NOMO-1 treated with DMSO at 0.1 percent for 48 hours (cell line): ENCODE measurements at regions not wholly inside any gene's neighbourhood (a gene's known extent, or its start where the extent isn't known, plus 50 kb on each side); places are given as distances from the start of the nearest gene placed in this dataset.
"Not testable (repeated sequence)": the region's sequence is repeated elsewhere in the genome, so short reads cannot be mapped to it uniquely, and the experiment has no call there.

Source experiments
- DNase-seq: peaks from one replicate; lab custom pipeline; 2025; ENCODE audit not compliant: unreplicated experiment; lab: John Stamatoyannopoulos, UW

DNA sequence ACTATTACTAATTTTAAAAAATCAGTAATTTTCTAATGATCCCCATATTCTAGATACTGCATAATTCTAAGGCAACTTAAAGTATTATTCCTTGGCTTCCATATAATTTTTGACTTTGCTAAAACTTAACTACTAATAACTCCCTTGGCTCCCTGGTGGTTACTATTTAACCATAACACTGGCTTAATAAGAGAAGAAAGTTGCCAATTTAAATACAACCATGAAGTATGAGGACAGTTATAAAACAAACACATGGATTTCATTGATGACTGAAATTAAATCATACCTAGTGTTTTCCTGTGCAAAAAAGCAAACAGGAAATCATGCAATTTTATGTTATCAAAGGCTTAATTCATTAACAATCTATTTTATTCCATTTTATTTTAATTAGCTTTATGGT, 1073.9 kb downstream of the GRM8 start:
- no peak for DNase-seq

- DNase-seq = no peak
Observed at GRCh38 chr7:126177782-126178181, 1075.0 kb downstream of the GRM8 start.

DNA sequence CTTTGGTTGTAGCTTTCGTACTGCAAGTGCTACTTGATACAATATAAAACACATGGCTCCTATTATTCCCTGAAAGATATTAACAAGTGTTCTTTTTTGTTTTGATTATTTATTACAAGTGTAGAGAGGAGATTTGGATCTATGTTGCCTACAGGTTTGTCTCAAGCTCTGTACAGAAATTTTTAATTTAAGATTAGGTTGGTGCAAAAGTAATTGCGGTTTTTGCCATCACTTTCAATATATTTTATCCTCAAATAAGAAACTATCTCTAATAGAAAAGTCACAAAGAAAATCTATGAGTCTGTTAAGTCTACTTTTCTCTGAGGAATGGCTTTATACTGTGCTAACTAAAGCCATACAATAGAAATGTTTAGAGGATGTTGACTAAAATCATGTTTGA, 1086.1 kb downstream of the GRM8 start:
- DNase-seq = no peak

- DNase-seq = no peak
Observed at GRCh38 chr7:126163647-126164046, 1089.1 kb downstream of the GRM8 start.

DNA sequence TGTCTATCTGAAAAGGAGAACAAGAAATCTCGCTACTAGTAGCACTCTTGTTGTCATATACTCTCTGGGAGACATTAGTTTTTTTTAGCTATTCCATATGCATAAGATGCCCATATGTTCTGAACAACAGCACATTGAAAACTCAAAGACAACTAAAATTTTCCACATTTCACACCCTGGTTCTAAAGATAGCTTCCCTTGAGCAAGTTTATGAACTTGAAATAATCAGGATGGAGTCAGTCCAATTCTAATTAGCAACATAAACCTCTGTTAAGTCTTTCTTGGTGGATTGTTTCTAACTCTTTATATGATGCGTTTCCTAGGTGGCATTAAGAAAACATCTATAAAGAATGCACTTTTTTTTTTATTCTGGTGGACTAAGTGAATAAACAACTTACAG, 1095.3 kb downstream of the GRM8 start:
- DNase-seq = no peak

DNA sequence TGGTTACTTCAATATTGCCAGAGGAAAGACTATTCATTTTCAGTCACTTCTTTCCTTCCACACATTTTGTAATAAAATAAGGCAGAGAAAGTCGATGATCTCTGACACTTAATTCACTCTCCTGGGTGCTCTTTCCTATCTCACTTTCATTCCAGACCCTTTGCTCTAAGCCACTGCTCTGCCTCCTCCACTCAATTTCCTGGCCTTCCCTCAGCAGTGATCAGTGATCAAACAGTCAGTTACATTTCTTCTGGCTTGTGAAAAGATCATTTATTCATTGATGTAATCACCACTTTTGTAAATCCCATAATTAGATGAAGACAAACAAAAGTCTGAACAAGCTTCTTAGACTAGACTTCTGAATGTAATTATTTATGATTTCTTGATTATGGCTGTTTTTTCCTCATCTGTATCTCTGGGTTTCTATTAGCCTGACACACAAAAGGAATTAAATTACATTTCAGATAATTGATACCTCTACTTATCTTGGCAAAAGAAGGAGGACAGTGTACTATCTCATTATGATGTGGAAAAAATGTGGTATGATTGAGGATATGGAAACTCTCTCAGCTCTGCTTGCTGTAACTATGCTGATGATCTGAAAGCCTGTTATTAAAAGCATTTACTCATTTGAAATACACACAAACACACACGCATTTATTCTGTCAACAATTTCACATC, 1102.3 kb downstream of the GRM8 start:
- DNase-seq = no peak

DNA sequence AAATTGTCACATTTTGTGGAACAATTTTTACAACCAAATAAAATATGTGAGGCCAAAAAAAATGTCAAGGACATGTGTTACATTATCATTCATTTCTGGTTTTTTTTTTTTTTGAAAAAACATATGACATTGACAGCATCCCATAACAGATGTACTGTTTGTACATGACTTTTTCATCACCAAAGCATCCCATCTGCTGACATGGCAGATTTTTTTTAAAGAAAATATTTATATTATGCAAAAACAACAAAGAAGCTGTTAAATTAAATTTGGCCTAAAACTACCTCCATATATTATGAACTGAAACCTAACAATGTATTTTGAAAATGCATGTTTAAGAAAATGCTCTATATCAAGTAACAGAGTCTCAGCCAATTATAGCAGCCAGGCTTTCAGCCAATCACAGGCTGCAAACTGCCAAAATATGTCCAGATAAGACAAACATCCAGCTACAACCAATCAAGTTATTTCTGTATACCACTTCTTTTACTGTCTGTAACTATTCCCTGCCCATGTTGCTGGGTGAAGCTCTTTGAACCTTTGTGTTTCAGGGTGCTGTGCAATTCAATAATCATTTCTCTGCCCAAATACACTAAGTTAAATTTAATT, 1111.8 kb downstream of the GRM8 start:
- no peak for DNase-seq

GRCh38 chr7:126119981-126120380, 1132.8 kb downstream of the GRM8 start:
- no peak for DNase-seq

GRCh38 chr7:126103582-126103981, 1149.2 kb downstream of the GRM8 start:
- no peak for DNase-seq

DNA sequence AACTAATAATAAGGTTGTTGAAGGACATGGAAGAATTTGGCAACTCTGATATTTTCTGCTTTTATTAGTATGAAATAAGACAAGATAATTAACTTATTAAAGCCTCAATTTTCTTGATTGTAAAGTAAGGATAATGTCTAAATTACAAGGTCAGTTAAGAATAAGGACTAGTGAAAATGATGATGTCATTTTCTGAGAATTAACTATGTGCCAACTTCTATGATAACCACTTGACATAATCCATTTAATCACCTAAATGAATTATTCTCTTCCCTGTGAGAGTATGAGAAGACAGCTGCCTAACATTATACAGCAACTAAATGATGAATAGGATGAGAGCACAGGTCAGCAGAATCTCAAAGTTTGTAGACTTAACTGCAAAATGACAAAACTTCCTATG, 1153.4 kb upstream of the POT1 start:
- DNase-seq = no peak

DNA sequence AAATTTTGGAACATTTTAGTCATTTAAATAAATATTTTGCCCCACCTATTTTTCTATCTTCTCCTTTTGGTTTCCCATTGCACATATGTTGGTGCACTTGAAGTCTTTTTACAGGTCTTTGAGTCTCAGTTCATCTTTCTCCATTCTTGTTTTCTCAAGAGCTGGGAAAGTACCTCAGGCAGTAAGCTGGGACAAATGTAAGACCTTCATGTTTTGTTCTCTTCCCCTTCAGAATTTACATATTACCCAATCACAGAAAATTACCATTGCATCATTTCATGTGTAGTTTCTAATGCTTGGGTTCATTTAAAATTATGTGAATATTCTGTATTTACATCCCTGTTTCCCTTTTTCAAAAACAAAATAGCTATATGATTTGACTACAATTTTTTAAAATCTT, 1150.0 kb upstream of the POT1 start:
- DNase-seq = no peak

DNA sequence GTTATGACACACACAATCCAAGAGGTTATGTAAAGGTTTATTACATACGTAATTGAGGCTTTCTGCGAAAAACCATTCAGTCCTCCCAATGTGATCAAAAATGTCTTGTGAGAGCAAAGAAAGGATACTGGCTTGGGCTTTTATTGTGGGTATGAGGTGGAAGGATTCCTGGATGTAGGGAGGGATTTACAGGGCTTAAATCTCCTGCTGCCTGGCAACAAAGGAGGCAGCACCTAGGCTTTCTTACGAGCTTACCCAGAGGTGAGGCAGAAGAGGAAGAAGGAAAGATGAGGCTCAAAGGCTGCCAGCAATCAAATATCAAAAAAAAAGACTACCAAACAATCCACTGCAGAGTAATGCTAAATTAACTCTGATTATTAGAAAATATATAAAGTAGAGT, 1149.5 kb upstream of the POT1 start:
- no peak for DNase-seq

DNA sequence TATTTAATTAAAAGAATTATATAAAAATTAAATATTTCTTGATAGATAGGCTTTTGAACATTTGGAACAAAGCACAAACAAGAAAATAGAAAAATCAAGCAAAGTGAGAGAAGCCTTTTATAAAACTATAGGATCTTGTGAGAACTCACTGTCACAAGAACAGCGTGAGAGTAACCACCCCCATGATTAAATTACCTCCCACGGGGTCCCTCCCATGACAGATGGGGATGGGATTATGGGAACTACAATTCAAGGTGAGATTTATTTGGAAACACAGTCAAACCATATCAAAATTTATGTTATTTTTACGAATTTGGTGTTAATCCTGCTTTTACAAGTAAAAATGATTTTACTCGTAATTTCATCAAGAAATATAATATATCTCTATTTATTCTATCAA, 1136.1 kb upstream of the POT1 start:
- no peak for DNase-seq

DNA sequence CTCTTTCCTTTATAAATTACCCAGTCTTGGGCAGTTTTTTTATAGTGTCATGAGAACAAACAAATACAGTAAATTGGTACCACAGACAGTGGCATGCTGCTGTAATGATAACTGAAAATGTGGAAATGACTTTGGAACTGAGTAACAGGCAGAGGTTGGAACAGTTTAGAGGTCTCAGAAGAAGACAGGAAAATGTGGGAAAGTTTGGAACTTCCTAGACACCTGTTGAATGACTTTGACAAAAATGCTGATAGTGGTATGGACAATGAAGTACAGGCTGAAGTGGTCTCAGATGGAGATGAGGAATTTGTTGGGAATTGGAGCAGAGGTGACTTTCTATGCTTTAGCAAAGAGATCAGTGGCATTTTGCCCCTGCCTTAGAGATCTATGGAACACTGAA, 1128.4 kb upstream of the POT1 start:
- DNase-seq = no peak

DNA sequence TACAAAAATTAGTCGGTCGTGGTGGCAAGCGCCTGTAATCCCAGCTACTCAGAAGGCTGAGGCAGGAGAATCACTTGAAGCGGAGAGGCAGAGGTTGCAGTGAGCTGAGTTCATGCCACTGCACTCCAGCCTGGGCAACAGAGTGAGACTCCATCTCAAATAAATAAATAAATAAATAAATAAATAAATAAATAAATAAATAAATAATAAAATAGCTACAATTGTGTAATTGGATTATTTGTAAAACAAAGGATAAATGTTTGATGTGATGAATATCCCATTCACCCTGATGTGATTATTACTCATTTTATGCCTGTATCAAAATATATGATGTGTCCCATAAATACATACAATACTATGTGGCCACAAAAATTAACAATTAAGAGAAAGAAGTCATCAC, 1127.0 kb upstream of the POT1 start:
- DNase-seq = not testable (repeated sequence)

- no peak for DNase-seq
Observed at GRCh38 chr7:126052229-126052628, 1122.6 kb upstream of the POT1 start.

DNA sequence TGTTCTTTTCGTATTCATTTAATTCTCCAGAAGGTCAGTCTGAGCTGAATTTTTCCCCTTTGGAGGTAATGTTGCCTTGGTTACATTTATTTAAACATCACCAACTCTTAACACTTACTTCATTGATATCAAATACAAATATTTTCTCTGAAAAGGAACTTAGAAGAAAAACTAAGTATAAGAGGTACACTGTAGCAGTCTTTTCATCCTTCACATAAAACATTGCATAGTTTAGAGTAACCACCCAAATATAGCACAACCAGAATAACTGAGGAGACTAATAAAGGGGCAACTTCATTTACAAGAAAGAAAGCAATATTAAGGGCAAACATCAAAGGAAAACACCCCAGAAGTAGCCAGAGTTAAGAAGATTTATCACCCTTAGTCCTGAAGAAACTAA, 1115.0 kb upstream of the POT1 start:
- DNase-seq = no peak

DNA sequence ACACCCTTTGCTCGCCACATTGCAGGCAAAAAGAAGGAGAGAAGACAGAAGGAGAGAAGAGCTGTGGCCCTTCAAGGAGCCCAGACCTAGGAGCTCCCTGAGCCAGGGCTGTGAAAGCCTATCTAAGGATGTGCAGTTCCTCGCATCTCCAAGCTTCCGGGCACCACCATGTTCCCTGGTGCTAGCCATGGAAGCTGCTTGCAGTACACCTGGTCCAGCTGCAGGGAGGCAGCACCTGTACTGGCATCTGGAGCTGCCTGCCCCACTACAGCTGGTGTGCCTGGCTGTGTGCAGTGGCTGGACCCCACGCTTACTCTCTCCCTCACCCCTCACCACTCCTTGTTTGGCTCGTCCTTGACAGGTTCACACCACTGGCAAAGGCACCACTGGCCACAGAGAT, 1111.8 kb upstream of the POT1 start:
- no peak for DNase-seq

DNA sequence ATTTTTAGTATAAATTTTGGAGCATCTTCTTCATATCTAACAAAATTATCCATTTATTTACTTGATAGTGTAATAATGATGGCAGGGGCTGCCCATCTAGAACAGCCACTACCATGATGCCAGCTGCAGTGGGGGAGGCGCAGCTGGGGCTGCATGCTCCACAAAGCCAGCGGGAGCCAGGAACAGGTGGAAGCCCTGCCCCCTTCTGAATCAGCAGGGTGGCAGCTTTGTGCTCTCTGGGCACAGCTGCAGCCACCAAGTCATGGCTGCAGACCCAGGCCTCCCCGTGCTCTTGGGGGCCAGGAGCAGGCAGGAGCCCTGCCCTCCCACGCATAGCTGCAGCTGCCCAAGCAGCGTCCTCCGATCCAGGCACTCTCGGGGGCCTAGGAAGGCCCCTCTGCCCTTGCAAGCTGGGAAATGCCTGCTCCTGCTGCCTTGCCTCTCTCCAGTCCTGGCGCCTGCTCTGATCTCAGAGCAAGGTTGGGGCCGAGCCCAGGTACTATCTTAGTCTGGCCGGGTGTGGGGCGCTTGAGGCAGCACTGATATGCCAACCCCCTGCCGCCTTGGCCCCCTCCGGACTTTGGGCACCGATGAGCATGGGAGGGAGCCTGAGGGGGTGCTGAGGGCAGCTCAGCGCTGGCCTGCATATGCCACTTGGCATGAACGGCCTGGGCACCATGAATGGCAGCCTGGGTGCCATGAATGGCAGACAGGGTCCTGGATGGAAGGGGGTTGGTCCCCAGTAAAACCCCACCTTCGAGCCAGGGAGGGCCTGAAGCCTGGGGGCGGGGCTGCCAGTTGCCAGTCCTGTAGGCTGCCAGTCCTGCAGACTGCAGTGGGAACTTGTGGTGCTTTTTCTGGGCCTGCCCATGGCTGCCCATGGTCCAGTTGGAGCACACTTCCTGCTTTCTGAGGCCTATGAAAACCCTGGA, 1110.8 kb upstream of the POT1 start:
- no peak for DNase-seq

DNA sequence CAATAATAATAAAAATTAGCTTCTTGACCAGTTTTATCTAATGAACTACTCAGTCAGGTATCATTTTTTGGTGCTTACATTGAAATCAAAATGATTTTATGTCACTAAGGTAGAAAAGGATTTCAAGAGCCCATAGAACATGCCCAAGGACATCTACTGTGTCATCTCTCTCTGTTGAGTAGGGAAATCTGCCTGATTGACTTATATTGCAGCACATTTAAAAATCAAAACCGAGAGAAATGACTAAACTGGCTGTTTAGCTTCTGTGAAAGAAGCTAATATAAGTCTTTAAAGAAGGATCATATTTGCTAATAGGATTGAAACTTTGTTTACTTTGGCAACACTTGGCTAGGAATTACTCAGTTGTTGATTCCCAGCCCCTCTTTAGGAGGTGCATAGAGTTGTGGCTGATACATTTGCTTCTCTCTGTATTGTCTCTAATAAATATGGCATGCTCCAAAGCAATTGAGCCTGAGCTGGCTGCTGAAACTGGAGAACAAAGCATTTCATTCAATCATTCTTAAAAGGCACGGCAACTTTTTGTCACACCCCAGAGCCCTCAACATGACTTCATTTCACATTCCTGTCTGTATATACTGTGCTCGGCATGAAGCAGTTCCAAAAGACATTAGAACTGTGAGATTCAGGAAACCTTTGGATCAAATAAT, 1096.9 kb upstream of the POT1 start:
- DNase-seq = no peak

- no peak for DNase-seq
Observed at GRCh38 chr7:126022452-126022851, 1092.8 kb upstream of the POT1 start.

DNA sequence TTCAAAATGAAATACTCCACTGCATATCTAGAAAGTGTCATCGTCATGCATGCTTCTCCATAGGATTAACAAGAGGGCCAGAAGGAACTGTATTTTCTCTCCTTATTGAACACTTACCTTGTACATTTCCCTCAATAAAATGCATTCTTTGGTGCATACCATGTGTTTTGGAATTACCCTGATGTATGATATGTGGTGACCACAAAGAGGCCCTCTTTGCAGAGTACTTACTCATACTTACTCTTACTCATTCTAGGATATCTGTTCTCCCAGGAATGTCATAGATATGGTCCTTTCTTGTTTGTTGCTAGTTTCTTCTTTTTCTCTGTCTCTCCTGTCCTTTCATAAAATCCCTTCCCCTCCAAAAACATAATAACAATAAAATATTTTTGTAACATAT, 1087.1 kb upstream of the POT1 start:
- no peak for DNase-seq
